HCT116 (cell line): ENCODE measurements at regions not wholly inside any gene's neighbourhood (a gene's known extent, or its start where the extent isn't known, plus 50 kb on each side); places are given as distances from the start of the nearest gene placed in this dataset.

ENCODE experiments used
- CEBPB ChIP-seq: IDR thresholded peaks from 2 replicates; pipeline ENCODE4 v1.6.1; 2012; ENCODE audit warnings: low read depth
- EGR1 ChIP-seq: IDR thresholded peaks from 2 replicates; pipeline ENCODE4 v1.6.1; 2012; ENCODE audit warnings: low read depth
- EZH2 ChIP-seq: fragments of 200-600 bp; sonication (generic); IDR thresholded peaks from 2 replicates; pipeline ENCODE4 v1.6.1; 2017; ENCODE audit warnings: antibody characterized with exemption, mixed run types
- EZH2phosphoT487 ChIP-seq: fragments of 200-600 bp; IDR thresholded peaks from 2 replicates; pipeline ENCODE4 v1.6.1; 2018; ENCODE audit warnings: antibody characterized with exemption, borderline replicate concordance
- JUND ChIP-seq: IDR thresholded peaks from 2 replicates; pipeline ENCODE4 v1.6.1; 2012
- MAX ChIP-seq: IDR thresholded peaks from 2 replicates; pipeline ENCODE4 v1.6.1; 2012
- POLR2A ChIP-seq: IDR thresholded peaks from 2 replicates; pipeline ENCODE4 v1.7.0; 2011; ENCODE audit warnings: borderline replicate concordance; ENCODE audit not compliant: insufficient read depth, insufficient read length; ENCODE audit errors: extremely low read depth
- RAD21 ChIP-seq: IDR thresholded peaks from 2 replicates; pipeline ENCODE4 v1.6.1; 2012; ENCODE audit warnings: low read depth, mild to moderate bottlenecking
- ZBTB33 ChIP-seq: IDR thresholded peaks from 2 replicates; pipeline ENCODE4 v1.6.1; 2011; ENCODE audit warnings: mild to moderate bottlenecking, low read length, moderate library complexity; ENCODE audit not compliant: insufficient replicate concordance; ENCODE audit errors: extremely low read depth
- ZNF274 ChIP-seq: fragments of 200-500 bp; sonication (Bioruptor generic); IDR thresholded peaks from 2 replicates; pipeline ENCODE4 v1.6.1; 2014; ENCODE audit warnings: mild to moderate bottlenecking, low read depth, low read length, inconsistent platforms
- TF ChIP-seq, protein P1 (sequence below), 3 experiments: fragments of 200-600 bp in 1 of 3; sonication (generic) in 1 of 3; IDR thresholded peaks in 2 of 3; conservative IDR thresholded peaks in 1 of 3; 2 replicates each; pipeline ENCODE4 v1.5.1; 2012 to 2017; ENCODE audit warnings: low read depth in 2 of 3, low read length in 2 of 3, antibody characterized with exemption in 1 of 3, borderline replicate concordance in 1 of 3, control low read depth in 1 of 3, mild to moderate bottlenecking in 1 of 3, mixed read lengths in 1 of 3, mixed run types in 1 of 3, moderate library complexity in 1 of 3; ENCODE audit not compliant: insufficient read depth in 1 of 3
- TF ChIP-seq, protein P2 (sequence below): IDR thresholded peaks from 2 replicates; pipeline ENCODE4 v1.6.1; 2012; ENCODE audit warnings: low read depth

GRCh38 chr6:165729307-165729936, 66.4 kb upstream of the PDE10A start:
- TF ChIP-seq, protein P1, sequence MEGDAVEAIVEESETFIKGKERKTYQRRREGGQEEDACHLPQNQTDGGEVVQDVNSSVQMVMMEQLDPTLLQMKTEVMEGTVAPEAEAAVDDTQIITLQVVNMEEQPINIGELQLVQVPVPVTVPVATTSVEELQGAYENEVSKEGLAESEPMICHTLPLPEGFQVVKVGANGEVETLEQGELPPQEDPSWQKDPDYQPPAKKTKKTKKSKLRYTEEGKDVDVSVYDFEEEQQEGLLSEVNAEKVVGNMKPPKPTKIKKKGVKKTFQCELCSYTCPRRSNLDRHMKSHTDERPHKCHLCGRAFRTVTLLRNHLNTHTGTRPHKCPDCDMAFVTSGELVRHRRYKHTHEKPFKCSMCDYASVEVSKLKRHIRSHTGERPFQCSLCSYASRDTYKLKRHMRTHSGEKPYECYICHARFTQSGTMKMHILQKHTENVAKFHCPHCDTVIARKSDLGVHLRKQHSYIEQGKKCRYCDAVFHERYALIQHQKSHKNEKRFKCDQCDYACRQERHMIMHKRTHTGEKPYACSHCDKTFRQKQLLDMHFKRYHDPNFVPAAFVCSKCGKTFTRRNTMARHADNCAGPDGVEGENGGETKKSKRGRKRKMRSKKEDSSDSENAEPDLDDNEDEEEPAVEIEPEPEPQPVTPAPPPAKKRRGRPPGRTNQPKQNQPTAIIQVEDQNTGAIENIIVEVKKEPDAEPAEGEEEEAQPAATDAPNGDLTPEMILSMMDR (IDR thresholded peaks at IDR 0.05 in 2 of 3, conservative IDR thresholded peaks at IDR 0.05 in 1 of 3; ENCODE audit: borderline replicate concordance in 1 of 3, insufficient read depth in 1 of 3, low read depth in 2 of 3, low read length in 2 of 3), result peak; percentile 24 to 66 (median 55); a peak in 5 of 6 replicates
- TF ChIP-seq RAD21 (peak; percentile 39; the same call in 1 of the 2 replicates), EZH2 (no peak), EGR1 (no peak), ZBTB33 (no peak), EZH2phosphoT487 (no peak), POLR2A (no peak), ZNF274 (no peak), CEBPB (no peak), JUND (no peak), MAX (no peak)
- TF ChIP-seq, protein P2, sequence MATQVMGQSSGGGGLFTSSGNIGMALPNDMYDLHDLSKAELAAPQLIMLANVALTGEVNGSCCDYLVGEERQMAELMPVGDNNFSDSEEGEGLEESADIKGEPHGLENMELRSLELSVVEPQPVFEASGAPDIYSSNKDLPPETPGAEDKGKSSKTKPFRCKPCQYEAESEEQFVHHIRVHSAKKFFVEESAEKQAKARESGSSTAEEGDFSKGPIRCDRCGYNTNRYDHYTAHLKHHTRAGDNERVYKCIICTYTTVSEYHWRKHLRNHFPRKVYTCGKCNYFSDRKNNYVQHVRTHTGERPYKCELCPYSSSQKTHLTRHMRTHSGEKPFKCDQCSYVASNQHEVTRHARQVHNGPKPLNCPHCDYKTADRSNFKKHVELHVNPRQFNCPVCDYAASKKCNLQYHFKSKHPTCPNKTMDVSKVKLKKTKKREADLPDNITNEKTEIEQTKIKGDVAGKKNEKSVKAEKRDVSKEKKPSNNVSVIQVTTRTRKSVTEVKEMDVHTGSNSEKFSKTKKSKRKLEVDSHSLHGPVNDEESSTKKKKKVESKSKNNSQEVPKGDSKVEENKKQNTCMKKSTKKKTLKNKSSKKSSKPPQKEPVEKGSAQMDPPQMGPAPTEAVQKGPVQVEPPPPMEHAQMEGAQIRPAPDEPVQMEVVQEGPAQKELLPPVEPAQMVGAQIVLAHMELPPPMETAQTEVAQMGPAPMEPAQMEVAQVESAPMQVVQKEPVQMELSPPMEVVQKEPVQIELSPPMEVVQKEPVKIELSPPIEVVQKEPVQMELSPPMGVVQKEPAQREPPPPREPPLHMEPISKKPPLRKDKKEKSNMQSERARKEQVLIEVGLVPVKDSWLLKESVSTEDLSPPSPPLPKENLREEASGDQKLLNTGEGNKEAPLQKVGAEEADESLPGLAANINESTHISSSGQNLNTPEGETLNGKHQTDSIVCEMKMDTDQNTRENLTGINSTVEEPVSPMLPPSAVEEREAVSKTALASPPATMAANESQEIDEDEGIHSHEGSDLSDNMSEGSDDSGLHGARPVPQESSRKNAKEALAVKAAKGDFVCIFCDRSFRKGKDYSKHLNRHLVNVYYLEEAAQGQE, result no peak
